Suprapubic skin (tissue), 3 donors: ENCODE measurements at regions not wholly inside any gene's neighbourhood (a gene's known extent, or its start where the extent isn't known, plus 50 kb on each side); places are given as distances from the start of the nearest gene placed in this dataset.

Experiments used
- EP300 ChIP-seq: sonication (generic); formaldehyde crosslinking; IDR thresholded peaks from one replicate; pipeline ENCODE4 v1.6.1; 2017; ENCODE audit warnings: antibody characterized with exemption
- TF ChIP-seq, protein P1 (sequence below), 2 donors: fragments of 200-600 bp in 1 of 2; fragments of 450-650 bp in 1 of 2; sonication (generic) in 1 of 2; IDR thresholded peaks; one replicate each; pipeline ENCODE4 v1.5.1; 2016 to 2019; ENCODE audit warnings: antibody characterized with exemption in 2 of 2, mild to moderate bottlenecking in 1 of 2, moderate library complexity in 1 of 2

DNA sequence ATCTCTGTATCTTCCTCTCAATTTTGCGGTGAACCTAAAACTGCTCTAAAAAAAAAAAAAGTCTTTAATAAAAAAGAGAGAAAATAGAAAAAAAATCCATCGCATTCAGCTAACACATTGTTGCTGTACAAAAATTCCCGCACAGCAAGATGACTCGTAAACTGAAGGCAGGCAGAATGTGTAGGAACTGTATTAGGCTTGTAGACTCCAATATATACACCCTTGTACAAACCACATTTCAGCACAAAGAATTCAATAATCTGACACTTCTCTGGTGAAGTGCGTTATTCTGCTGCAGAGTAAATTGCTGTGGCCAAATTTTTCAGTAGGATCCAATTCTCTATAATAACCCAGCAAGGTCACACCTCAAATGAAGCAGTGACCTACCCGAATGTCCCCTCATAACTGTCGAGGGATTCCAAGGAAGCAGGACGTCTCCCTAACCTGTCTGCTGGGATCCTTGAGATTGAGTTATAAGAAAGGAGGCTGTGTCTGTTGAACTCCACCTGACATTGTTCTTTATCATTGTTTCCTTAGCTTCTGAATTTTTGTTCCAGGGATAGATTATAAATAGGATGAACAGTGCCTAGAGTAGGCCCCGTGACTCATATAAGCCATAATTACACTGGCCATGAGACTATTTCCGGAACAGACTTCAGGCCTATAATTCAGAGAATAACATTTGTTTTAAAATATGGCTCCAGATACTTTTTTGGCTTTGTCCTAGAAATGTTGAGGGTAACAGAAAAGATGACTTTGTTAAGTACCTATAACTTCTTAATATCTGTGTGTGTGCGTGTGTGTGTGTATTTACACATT lies 348.3 kb downstream of the PCDH7 start:
- TF ChIP-seq, protein P1, sequence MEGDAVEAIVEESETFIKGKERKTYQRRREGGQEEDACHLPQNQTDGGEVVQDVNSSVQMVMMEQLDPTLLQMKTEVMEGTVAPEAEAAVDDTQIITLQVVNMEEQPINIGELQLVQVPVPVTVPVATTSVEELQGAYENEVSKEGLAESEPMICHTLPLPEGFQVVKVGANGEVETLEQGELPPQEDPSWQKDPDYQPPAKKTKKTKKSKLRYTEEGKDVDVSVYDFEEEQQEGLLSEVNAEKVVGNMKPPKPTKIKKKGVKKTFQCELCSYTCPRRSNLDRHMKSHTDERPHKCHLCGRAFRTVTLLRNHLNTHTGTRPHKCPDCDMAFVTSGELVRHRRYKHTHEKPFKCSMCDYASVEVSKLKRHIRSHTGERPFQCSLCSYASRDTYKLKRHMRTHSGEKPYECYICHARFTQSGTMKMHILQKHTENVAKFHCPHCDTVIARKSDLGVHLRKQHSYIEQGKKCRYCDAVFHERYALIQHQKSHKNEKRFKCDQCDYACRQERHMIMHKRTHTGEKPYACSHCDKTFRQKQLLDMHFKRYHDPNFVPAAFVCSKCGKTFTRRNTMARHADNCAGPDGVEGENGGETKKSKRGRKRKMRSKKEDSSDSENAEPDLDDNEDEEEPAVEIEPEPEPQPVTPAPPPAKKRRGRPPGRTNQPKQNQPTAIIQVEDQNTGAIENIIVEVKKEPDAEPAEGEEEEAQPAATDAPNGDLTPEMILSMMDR (IDR thresholded peaks at IDR 0.05): no peak
- TF ChIP-seq EP300: no peak
